A549 (cell line): ENCODE measurements at regions not wholly inside any gene's neighbourhood (a gene's known extent, or its start where the extent isn't known, plus 50 kb on each side); places are given as distances from the start of the nearest gene placed in this dataset.

ENCODE experiments used
- EP300 ChIP-seq, 2 experiments: fragments of >200 bp; sonication (Bioruptor Twin); formaldehyde crosslinking; IDR thresholded peaks; 2 replicates in 1 of 2; 3 replicates in 1 of 2; pipeline ENCODE4 v1.6.1; 2016 to 2017
- KDM1A ChIP-seq: fragments of 200-600 bp; sonication (generic); IDR thresholded peaks from 2 replicates; pipeline ENCODE4 v1.6.1; 2016; ENCODE audit warnings: low read depth, mild to moderate bottlenecking
- MAFK ChIP-seq: fragments of 450-650 bp; IDR thresholded peaks from 2 replicates; pipeline ENCODE4 v1.6.1; 2014; ENCODE audit not compliant: partially characterized antibody
- NPAS2 ChIP-seq: fragments of 250-450 bp; sonication (Bioruptor Pico); IDR thresholded peaks from 2 replicates; pipeline ENCODE4 v1.8.0; 2022; ENCODE audit warnings: mild to moderate bottlenecking, moderate library complexity, borderline replicate concordance
- NR3C1 ChIP-seq: fragments of >200 bp; sonication (Bioruptor Twin); formaldehyde crosslinking; IDR thresholded peaks from 3 replicates; pipeline ENCODE4 v1.6.1; 2017
- POLR2A ChIP-seq: IDR thresholded peaks from 2 replicates; pipeline ENCODE4 v1.6.1; 2012; ENCODE audit warnings: mild to moderate bottlenecking, low read length
- RAD21 ChIP-seq, 2 experiments: fragments of >200 bp in 1 of 2; sonication (Bioruptor Twin) in 1 of 2; formaldehyde crosslinking in 1 of 2; IDR thresholded peaks in 1 of 2; conservative IDR thresholded peaks in 1 of 2; 2 replicates in 1 of 2; 3 replicates in 1 of 2; pipeline ENCODE4 v1.6.1; 2012 to 2018; ENCODE audit warnings: inconsistent platforms in 1 of 2
- RFX5 ChIP-seq: fragments of 450-650 bp; IDR thresholded peaks from 2 replicates; pipeline ENCODE4 v1.7.1; 2014; ENCODE audit warnings: antibody characterized with exemption, mild to moderate bottlenecking, moderate library complexity
- ZSCAN20 ChIP-seq: fragments of 250-450 bp; sonication (Bioruptor Pico); IDR thresholded peaks from 2 replicates; pipeline ENCODE4 v1.8.0; 2022; ENCODE audit warnings: mild to moderate bottlenecking, moderate library complexity
- TF ChIP-seq, protein P1 (sequence below): fragments of >200 bp; sonication (Bioruptor Twin); formaldehyde crosslinking; IDR thresholded peaks from 3 replicates; pipeline ENCODE4 v1.5.1; 2016
- TF ChIP-seq, protein P2 (sequence below): fragments of 450-650 bp; IDR thresholded peaks from 2 replicates; pipeline ENCODE4 v1.6.1; 2014; ENCODE audit warnings: antibody characterized with exemption
- TF ChIP-seq, protein P3 (sequence below): fragments of 200-600 bp; sonication (generic); IDR thresholded peaks from 2 replicates; pipeline ENCODE4 v1.6.1; 2016; ENCODE audit warnings: antibody characterized with exemption, mild to moderate bottlenecking, moderate library complexity
- TF ChIP-seq, protein P4 (sequence below): IDR thresholded peaks from 2 replicates; pipeline ENCODE4 v1.6.1; 2012

DNA sequence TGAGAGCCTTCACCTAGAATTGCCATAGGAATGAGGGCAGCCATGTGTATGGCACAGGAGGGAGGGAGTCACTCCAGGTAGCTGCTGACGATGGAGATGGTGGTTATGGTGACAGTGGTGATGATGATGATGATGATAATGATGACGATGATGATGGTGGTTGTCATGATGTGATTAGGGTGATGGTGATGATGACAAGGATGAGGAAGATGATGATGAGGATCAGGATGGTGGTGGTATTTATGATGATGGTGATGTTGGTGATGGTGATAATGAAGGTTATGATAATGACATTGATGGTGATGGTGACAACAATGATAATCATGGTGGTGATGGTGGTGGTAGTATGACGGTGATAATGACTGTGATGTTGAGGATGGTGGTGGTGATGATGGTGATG lies 1130.5 kb downstream of the BRD1 start:
- TF ChIP-seq, protein P1, sequence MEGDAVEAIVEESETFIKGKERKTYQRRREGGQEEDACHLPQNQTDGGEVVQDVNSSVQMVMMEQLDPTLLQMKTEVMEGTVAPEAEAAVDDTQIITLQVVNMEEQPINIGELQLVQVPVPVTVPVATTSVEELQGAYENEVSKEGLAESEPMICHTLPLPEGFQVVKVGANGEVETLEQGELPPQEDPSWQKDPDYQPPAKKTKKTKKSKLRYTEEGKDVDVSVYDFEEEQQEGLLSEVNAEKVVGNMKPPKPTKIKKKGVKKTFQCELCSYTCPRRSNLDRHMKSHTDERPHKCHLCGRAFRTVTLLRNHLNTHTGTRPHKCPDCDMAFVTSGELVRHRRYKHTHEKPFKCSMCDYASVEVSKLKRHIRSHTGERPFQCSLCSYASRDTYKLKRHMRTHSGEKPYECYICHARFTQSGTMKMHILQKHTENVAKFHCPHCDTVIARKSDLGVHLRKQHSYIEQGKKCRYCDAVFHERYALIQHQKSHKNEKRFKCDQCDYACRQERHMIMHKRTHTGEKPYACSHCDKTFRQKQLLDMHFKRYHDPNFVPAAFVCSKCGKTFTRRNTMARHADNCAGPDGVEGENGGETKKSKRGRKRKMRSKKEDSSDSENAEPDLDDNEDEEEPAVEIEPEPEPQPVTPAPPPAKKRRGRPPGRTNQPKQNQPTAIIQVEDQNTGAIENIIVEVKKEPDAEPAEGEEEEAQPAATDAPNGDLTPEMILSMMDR = no peak
- TF ChIP-seq, protein P2, sequence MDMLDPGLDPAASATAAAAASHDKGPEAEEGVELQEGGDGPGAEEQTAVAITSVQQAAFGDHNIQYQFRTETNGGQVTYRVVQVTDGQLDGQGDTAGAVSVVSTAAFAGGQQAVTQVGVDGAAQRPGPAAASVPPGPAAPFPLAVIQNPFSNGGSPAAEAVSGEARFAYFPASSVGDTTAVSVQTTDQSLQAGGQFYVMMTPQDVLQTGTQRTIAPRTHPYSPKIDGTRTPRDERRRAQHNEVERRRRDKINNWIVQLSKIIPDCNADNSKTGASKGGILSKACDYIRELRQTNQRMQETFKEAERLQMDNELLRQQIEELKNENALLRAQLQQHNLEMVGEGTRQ = no peak
- TF ChIP-seq MAFK (no peak), POLR2A (no peak), NR3C1 (no peak), EP300 (IDR thresholded peaks at IDR 0.05) (no peak), KDM1A (no peak), NPAS2 (no peak), RAD21 (conservative IDR thresholded peaks at IDR 0.05 in 1 of 2, IDR thresholded peaks at IDR 0.05 in 1 of 2) (no peak), RFX5 (no peak), ZSCAN20 (no peak)
- TF ChIP-seq, protein P3, sequence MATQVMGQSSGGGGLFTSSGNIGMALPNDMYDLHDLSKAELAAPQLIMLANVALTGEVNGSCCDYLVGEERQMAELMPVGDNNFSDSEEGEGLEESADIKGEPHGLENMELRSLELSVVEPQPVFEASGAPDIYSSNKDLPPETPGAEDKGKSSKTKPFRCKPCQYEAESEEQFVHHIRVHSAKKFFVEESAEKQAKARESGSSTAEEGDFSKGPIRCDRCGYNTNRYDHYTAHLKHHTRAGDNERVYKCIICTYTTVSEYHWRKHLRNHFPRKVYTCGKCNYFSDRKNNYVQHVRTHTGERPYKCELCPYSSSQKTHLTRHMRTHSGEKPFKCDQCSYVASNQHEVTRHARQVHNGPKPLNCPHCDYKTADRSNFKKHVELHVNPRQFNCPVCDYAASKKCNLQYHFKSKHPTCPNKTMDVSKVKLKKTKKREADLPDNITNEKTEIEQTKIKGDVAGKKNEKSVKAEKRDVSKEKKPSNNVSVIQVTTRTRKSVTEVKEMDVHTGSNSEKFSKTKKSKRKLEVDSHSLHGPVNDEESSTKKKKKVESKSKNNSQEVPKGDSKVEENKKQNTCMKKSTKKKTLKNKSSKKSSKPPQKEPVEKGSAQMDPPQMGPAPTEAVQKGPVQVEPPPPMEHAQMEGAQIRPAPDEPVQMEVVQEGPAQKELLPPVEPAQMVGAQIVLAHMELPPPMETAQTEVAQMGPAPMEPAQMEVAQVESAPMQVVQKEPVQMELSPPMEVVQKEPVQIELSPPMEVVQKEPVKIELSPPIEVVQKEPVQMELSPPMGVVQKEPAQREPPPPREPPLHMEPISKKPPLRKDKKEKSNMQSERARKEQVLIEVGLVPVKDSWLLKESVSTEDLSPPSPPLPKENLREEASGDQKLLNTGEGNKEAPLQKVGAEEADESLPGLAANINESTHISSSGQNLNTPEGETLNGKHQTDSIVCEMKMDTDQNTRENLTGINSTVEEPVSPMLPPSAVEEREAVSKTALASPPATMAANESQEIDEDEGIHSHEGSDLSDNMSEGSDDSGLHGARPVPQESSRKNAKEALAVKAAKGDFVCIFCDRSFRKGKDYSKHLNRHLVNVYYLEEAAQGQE = no peak
- TF ChIP-seq, protein P4, sequence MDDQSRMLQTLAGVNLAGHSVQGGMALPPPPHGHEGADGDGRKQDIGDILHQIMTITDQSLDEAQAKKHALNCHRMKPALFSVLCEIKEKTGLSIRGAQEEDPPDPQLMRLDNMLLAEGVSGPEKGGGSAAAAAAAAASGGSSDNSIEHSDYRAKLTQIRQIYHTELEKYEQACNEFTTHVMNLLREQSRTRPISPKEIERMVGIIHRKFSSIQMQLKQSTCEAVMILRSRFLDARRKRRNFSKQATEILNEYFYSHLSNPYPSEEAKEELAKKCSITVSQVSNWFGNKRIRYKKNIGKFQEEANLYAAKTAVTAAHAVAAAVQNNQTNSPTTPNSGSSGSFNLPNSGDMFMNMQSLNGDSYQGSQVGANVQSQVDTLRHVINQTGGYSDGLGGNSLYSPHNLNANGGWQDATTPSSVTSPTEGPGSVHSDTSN = no peak
